SK-N-SH treated with all-trans-retinoic acid at 6 μM for 48 hours (cell line): ENCODE measurements at regions not wholly inside any gene's neighbourhood (a gene's known extent, or its start where the extent isn't known, plus 50 kb on each side); places are given as distances from the start of the nearest gene placed in this dataset.
A peak's percentile ranks its signal among the peaks of the same experiment; 100 is the strongest.

Experiments
- ATAC-seq: fragments of 200-7000 bp; cut with Tn5 transposase; 3 replicates; pipeline ENCODE4 v1.9.1; 2020; ENCODE audit warnings: mild to moderate bottlenecking, moderate library complexity
- ARNTL ChIP-seq: fragments of 450-650 bp; formaldehyde crosslinking; IDR thresholded peaks from 2 replicates; pipeline ENCODE4 v1.5.0; 2020; ENCODE audit warnings: low read depth, mild to moderate bottlenecking, moderate library complexity, borderline replicate concordance
- BACH2 ChIP-seq: fragments of 250-450 bp; sonication (Bioruptor Pico); IDR thresholded peaks from 2 replicates; pipeline ENCODE4 v1.9.0; 2021; ENCODE audit warnings: mild to moderate bottlenecking, borderline replicate concordance
- CREB5 ChIP-seq: fragments of 250-450 bp; sonication (Bioruptor Pico); IDR thresholded peaks from 2 replicates; pipeline ENCODE4 v1.5.1; 2020; ENCODE audit warnings: low read depth, mild to moderate bottlenecking, moderate library complexity
- CSDC2 ChIP-seq: fragments of 250-450 bp; sonication (Bioruptor Pico); IDR thresholded peaks from 2 replicates; pipeline ENCODE4 v1.5.0; 2020; ENCODE audit warnings: mild to moderate bottlenecking, moderate library complexity
- CSRNP3 ChIP-seq: fragments of 250-450 bp; sonication (Bioruptor Pico); IDR thresholded peaks from 2 replicates; pipeline ENCODE4 v1.5.1; 2021; ENCODE audit warnings: mild to moderate bottlenecking, moderate library complexity
- ESRRG ChIP-seq: fragments of 250-450 bp; sonication (Bioruptor Pico); IDR thresholded peaks from 2 replicates; pipeline ENCODE4 v1.6.1; 2021; ENCODE audit warnings: mild to moderate bottlenecking
- GLIS3 ChIP-seq: fragments of 250-450 bp; sonication (Bioruptor Pico); IDR thresholded peaks from 2 replicates; pipeline ENCODE4 v1.5.0; 2020; ENCODE audit warnings: mild to moderate bottlenecking, moderate library complexity
- ISL1 ChIP-seq: fragments of 250-450 bp; sonication (Bioruptor Pico); IDR thresholded peaks from 2 replicates; pipeline ENCODE4 v2.1.2; 2022; ENCODE audit warnings: mild to moderate bottlenecking, moderate library complexity
- OSR1 ChIP-seq: fragments of 250-450 bp; sonication (Bioruptor Pico); IDR thresholded peaks from 2 replicates; pipeline ENCODE4 v1.8.0; 2022; ENCODE audit warnings: moderate library complexity, mild to moderate bottlenecking, inconsistent platforms
- POU6F1 ChIP-seq: fragments of 250-450 bp; sonication (Bioruptor Pico); IDR thresholded peaks from 2 replicates; pipeline ENCODE4 v1.8.0; 2021; ENCODE audit warnings: low read depth, mild to moderate bottlenecking, moderate library complexity, borderline replicate concordance
- PPARA ChIP-seq: fragments of 250-450 bp; sonication (Bioruptor Pico); IDR thresholded peaks from 2 replicates; pipeline ENCODE4 v1.5.0; 2020; ENCODE audit warnings: mild to moderate bottlenecking, borderline replicate concordance
- RARB ChIP-seq: fragments of 250-450 bp; sonication (Bioruptor Pico); IDR thresholded peaks from 2 replicates; pipeline ENCODE4 v1.8.0; 2021; ENCODE audit warnings: mild to moderate bottlenecking, moderate library complexity
- SNAI2 ChIP-seq: fragments of 250-450 bp; sonication (Bioruptor Pico); IDR thresholded peaks from 2 replicates; pipeline ENCODE4 v1.5.0; 2020; ENCODE audit warnings: mild to moderate bottlenecking, moderate library complexity
- TCF4 ChIP-seq: fragments of 250-450 bp; sonication (Bioruptor Pico); IDR thresholded peaks from 2 replicates; pipeline ENCODE4 v1.8.0; 2021; ENCODE audit warnings: mild to moderate bottlenecking, moderate library complexity, borderline replicate concordance
- TOX ChIP-seq: fragments of 250-450 bp; sonication (Bioruptor Pico); IDR thresholded peaks from 2 replicates; pipeline ENCODE4 v1.8.0; 2021; ENCODE audit warnings: mild to moderate bottlenecking, moderate library complexity, borderline replicate concordance
- ZC3H10 ChIP-seq: fragments of 250-450 bp; sonication (Bioruptor Pico); IDR thresholded peaks from 2 replicates; pipeline ENCODE4 v1.5.1; 2021; ENCODE audit warnings: mild to moderate bottlenecking, moderate library complexity
- ZFP3 ChIP-seq: fragments of 250-450 bp; sonication (Bioruptor Pico); IDR thresholded peaks from 2 replicates; pipeline ENCODE4 v1.5.0; 2020; ENCODE audit warnings: mild to moderate bottlenecking, moderate library complexity
- ZFP30 ChIP-seq: fragments of 450-650 bp; formaldehyde crosslinking; IDR thresholded peaks from 2 replicates; pipeline ENCODE4 v1.5.0; 2022; ENCODE audit warnings: mild to moderate bottlenecking, moderate library complexity
- ZNF565 ChIP-seq: fragments of 450-650 bp; formaldehyde crosslinking; conservative IDR thresholded peaks from 2 replicates; pipeline ENCODE4 v1.5.0; 2020; ENCODE audit warnings: low read depth, mild to moderate bottlenecking, moderate library complexity
- ZNF70 ChIP-seq: fragments of 450-650 bp; formaldehyde crosslinking; IDR thresholded peaks from 2 replicates; pipeline ENCODE4 v1.5.0; 2020; ENCODE audit warnings: mild to moderate bottlenecking, moderate library complexity
- ZNF8 ChIP-seq: fragments of 450-650 bp; formaldehyde crosslinking; IDR thresholded peaks from 2 replicates; pipeline ENCODE4 v1.5.0; 2020; ENCODE audit warnings: mild to moderate bottlenecking, moderate library complexity
- TF ChIP-seq, protein P1 (sequence below): fragments of 250-450 bp; sonication (Bioruptor Pico); IDR thresholded peaks from 2 replicates; pipeline ENCODE4 v1.8.0; 2020; ENCODE audit warnings: mild to moderate bottlenecking, moderate library complexity, borderline replicate concordance
- TF ChIP-seq, protein P2 (sequence below): fragments of 250-450 bp; sonication (Bioruptor Pico); IDR thresholded peaks from 2 replicates; pipeline ENCODE4 v1.5.0; 2020; ENCODE audit warnings: mild to moderate bottlenecking, moderate library complexity

DNA sequence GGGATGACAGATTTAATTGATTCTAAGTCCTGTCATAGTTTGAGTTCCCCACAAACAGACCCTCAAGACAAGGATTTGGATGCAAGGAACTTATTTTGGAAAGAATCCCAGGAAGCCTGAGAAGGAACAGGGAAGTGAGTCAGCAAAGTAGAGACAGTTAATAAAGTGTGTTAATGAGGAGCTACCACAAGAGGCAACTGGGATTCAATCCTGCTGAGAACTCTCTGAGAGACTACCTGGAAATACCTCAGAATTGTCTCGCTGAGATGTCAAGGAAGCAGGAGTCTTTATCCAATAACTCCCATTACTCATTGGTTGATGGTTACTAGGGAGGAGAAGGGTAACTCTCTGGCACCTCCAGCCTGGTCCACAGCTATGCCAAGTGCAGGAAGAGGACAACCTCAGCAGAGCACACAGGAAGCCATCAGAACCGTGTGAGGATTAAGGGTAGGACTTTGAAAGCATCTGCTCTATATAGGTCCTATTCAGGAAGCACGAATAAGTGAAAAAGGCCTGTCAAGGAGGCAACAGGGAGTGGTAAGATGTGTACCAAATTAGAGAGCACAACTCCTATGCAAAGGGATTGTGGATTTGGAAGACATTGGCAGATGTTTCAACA is 311.1 kb upstream of the KCNH8 start:
- ATAC-seq, result peak; percentile 31; the same call in 1 of the 3 replicates
- TF ChIP-seq ESRRG (CRISPR knock-in tag) (no peak), ZFP30 (CRISPR knock-in tag) (no peak), ZFP3 (CRISPR knock-in tag) (no peak), TCF4 (CRISPR knock-in tag) (no peak), ZNF565 (CRISPR knock-in tag) (no peak), CSDC2 (CRISPR knock-in tag) (no peak)

GRCh38 chr3:18835021-18835420 is 313.3 kb upstream of the KCNH8 start:
- no peak for ATAC-seq
- TF ChIP-seq, protein P1, sequence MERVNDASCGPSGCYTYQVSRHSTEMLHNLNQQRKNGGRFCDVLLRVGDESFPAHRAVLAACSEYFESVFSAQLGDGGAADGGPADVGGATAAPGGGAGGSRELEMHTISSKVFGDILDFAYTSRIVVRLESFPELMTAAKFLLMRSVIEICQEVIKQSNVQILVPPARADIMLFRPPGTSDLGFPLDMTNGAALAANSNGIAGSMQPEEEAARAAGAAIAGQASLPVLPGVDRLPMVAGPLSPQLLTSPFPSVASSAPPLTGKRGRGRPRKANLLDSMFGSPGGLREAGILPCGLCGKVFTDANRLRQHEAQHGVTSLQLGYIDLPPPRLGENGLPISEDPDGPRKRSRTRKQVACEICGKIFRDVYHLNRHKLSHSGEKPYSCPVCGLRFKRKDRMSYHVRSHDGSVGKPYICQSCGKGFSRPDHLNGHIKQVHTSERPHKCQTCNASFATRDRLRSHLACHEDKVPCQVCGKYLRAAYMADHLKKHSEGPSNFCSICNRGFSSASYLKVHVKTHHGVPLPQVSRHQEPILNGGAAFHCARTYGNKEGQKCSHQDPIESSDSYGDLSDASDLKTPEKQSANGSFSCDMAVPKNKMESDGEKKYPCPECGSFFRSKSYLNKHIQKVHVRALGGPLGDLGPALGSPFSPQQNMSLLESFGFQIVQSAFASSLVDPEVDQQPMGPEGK, result no peak
- TF ChIP-seq CSDC2 (CRISPR knock-in tag) (no peak), CSRNP3 (no peak), TCF4 (CRISPR knock-in tag) (no peak), ESRRG (CRISPR knock-in tag) (no peak), ARNTL (CRISPR knock-in tag) (no peak), ISL1 (CRISPR knock-in tag) (no peak), RARB (CRISPR knock-in tag) (no peak), ZFP3 (CRISPR knock-in tag) (no peak), SNAI2 (CRISPR knock-in tag) (no peak), BACH2 (CRISPR knock-in tag) (no peak), PPARA (CRISPR knock-in tag) (no peak), OSR1 (no peak)
- TF ChIP-seq, protein P2, sequence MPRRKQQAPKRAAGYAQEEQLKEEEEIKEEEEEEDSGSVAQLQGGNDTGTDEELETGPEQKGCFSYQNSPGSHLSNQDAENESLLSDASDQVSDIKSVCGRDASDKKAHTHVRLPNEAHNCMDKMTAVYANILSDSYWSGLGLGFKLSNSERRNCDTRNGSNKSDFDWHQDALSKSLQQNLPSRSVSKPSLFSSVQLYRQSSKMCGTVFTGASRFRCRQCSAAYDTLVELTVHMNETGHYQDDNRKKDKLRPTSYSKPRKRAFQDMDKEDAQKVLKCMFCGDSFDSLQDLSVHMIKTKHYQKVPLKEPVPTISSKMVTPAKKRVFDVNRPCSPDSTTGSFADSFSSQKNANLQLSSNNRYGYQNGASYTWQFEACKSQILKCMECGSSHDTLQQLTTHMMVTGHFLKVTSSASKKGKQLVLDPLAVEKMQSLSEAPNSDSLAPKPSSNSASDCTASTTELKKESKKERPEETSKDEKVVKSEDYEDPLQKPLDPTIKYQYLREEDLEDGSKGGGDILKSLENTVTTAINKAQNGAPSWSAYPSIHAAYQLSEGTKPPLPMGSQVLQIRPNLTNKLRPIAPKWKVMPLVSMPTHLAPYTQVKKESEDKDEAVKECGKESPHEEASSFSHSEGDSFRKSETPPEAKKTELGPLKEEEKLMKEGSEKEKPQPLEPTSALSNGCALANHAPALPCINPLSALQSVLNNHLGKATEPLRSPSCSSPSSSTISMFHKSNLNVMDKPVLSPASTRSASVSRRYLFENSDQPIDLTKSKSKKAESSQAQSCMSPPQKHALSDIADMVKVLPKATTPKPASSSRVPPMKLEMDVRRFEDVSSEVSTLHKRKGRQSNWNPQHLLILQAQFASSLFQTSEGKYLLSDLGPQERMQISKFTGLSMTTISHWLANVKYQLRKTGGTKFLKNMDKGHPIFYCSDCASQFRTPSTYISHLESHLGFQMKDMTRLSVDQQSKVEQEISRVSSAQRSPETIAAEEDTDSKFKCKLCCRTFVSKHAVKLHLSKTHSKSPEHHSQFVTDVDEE, result no peak
- TF ChIP-seq, all 23 proteins: peak for 0

- ATAC-seq, result no peak
Measured at GRCh38 chr3:18830087-18830486, 318.2 kb upstream of the KCNH8 start.

More at GRCh38 chr3:18830087-18830486, 318.2 kb upstream of the KCNH8 start:
- TF ChIP-seq ARNTL (CRISPR knock-in tag) (no peak), TCF4 (CRISPR knock-in tag) (no peak), TOX (CRISPR knock-in tag) (no peak), POU6F1 (CRISPR knock-in tag) (no peak), ZNF8 (CRISPR knock-in tag) (no peak), CREB5 (no peak), ZNF70 (no peak), RARB (CRISPR knock-in tag) (no peak), BACH2 (CRISPR knock-in tag) (no peak), GLIS3 (CRISPR knock-in tag) (no peak), ZNF565 (CRISPR knock-in tag) (no peak), ZC3H10 (CRISPR knock-in tag) (no peak), ZFP3 (CRISPR knock-in tag) (no peak)
- TF ChIP-seq, protein P1, result no peak
